Stimulated activated CD8-positive, alpha-beta memory T cell treated with anti-CD3 and anti-CD28 coated beads, Interleukin-12 subunit alpha, Interleukin-12 subunit beta, amount 100 ng/mL, for 24 hours (primary cell): ENCODE measurements at regions not wholly inside any gene's neighbourhood (a gene's known extent, or its start where the extent isn't known, plus 50 kb on each side); places are given as distances from the start of the nearest gene placed in this dataset.
"Not testable (repeated sequence)": the region's sequence is repeated elsewhere in the genome, so short reads cannot be mapped to it uniquely, and the experiment has no call there.

Source experiments
- DNase-seq: peaks from one replicate; pipeline ENCODE4 v3.0.0-alpha.2; 2020; ENCODE audit errors: extremely low read depth

- DNase-seq = no peak
Observed at GRCh38 chr3:28139967-28140634, 101.3 kb upstream of the CMC1 start.

DNA sequence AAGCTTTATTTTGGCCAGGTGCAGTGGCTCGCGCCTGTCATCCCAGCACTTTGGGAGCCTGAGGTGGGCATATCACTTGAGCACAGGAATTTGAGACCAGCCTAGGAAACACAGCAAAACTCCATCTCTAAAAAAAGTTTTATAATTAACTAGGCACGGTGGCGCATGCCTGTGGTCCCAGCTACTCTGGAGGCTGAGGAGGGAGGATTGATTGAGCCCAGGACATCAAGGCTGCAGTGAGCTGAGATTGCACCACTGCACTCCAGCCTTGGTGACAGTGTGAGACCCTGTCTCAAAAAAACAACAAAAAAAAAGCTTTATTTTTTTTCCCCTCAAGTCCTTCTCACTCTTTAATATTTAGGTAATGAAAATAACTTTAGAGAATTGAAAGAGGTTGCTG lies 100.8 kb upstream of the CMC1 start:
- DNase-seq = no peak

- no peak for DNase-seq
Observed at GRCh38 chr3:28149960-28150359, 91.5 kb upstream of the CMC1 start.

DNA sequence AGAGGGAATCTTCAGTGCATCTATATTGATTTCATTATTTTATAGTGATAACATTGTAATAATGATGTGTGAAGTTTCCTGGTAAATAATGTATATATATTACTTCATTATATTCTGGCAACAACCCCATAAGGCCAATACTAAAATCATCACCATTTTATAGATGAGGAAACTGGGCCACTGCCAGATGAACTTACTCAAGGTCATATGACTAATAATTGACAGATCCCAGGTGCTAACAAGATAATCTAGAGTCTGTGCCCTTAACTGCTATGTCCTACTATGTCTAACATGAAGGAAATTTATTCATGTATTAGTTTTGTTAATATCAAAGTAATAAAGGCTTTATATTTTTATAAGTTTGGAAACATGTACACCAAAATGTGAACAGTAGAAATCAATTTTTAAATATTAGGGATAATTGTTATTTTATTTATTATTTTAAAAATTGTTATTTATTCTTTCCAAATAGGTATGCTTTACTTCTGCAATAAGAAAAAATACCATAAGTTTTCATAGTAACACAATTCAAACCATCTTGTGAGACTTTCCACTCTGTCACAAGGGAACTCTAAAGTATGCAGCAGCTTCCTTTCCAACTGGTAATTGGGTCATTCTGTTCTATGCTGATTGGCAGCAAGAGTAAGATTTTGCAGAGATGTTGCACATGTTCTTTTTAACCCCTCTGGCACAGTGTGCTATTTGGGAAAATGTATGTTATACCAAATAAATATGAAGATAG lies 90.8 kb upstream of the CMC1 start:
- DNase-seq = no peak

DNA sequence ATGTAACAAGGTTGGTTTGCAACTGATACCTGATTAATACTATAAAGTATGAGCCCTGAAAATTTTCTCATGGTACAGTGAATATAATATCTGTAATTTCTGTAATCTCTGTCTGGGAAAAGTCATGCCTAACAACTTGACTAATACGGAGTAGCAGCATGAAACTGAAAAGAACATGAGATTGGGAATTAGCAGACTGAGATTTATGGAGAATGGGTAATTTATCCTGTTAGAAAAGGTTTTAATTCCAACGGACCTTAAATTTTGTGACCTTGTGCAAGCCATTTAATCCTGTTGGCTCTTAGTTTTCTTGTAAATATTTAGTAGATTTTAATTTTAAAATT lies 90.2 kb upstream of the CMC1 start:
- no peak for DNase-seq

- no peak for DNase-seq
Observed at GRCh38 chr3:28151608-28152228, 89.7 kb upstream of the CMC1 start.

- DNase-seq = no peak
Observed at GRCh38 chr3:28155631-28156030, 85.8 kb upstream of the CMC1 start.

DNA sequence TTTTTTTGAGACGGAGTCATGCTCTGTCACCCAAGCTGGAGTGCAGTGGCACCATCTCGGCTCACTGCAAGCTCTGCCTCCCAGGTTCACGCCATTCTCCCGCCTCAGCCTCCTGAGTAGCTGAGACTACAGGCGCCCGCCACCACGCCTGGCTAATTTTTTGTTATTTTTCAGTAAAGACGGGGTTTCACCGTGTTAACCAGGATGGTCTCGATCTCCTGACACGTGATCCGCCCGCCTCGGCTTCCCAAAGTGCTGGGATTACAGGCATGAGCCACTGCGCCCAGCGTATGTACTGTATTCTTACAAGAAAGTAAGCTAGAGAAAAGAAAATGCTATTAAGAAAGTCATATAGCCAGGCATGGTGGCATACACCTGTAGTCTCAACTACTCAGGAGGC lies 84.8 kb upstream of the CMC1 start:
- not testable (repeated sequence) for DNase-seq

DNA sequence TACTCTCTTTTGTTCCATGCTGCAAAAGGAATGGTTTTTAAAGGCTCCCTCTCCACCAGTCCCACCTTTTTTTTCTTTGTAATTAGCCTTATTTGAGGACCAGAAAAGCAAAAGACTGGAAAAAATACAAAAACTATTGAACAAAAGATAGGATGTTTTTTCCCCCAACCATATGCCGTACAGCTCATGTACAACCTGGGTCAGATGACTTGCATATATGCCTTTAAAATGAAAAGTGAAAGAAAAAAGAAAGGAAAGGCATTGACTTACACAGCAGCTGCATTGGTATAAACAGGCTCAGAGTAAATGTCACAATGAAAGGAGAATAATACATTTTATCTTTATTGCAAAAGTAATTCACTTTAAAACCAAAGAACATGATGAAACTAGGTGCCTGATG lies 69.5 kb upstream of the CMC1 start:
- no peak for DNase-seq

DNA sequence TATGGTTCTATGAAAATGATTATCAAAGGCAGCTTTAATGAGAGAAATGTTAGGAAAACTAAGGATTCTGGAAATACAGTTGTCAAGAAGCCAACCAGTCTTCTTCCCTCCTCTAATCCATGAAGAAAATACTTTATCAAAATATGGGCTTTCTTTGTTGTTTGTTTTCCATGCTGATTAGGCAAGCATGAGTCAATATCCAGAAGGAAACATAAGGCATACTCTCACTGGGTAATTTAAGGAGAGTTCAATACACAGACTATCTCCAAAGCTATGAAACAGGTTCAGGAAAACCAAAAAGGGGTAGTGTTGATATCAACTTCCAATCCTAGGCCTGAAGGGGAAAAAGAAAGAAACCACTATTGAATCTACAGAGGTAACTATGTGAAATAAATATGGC lies 68.7 kb upstream of the CMC1 start:
- no peak for DNase-seq

DNA sequence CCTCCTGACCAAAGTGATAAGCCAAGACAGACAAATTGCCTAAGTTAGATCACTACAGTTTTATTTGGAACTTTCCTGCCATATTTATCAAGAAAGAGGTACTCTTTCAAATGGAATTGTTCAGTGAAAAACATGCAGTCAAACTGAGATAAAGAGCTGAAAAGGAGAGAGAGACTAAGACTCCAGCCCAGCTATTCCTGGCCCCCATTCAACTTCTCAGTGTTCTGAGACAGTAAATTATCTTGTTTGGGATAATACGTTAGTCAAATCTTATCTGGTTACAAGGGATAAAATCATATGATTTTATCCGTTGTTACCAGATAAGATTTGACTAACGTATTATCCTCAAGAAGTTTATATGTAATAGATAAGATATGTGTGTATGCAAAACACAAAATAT lies 67.6 kb upstream of the CMC1 start:
- DNase-seq = no peak

- no peak for DNase-seq
Observed at GRCh38 chr3:28186748-28187147, 54.7 kb upstream of the CMC1 start.

- no peak for DNase-seq
Observed at GRCh38 chr3:28188686-28189085, 52.7 kb upstream of the CMC1 start.

DNA sequence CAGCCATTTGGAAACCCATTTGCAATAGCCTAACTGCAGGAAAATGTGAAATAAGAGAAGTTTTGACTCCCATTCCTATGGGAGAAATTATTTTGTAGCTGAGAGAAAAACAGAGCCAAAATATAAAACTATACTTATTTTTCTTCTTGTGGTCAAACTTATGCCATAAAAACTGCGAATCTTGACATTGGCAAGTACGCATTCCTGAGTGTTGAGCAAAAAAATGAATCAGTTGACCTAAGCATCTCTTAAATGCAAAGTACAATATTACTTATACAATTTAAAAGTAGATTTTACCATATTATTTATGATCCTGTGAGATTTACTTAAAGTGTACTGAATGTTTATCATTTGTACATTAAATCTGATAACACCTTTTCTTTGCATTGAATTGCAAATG lies 50.1 kb upstream of the CMC1 start:
- DNase-seq = no peak
